RWPE2 (cell line): ENCODE measurements at regions not wholly inside any gene's neighbourhood (a gene's known extent, or its start where the extent isn't known, plus 50 kb on each side); places are given as distances from the start of the nearest gene placed in this dataset.

Experiments
- ATAC-seq: fragments of 200-7000 bp; cut with Tn5 transposase; 3 replicates; pipeline ENCODE4 v1.9.1; 2021; ENCODE audit warnings: low read depth
- DNase-seq: peaks from one replicate; pipeline ENCODE4 v3.0.0-alpha.2; 2020; ENCODE audit warnings: low spot score
- H3K27ac ChIP-seq: fragments of 450-650 bp; 2 replicates; pipeline ENCODE4 v1.5.1; 2017; ENCODE audit warnings: mild to moderate bottlenecking; ENCODE audit not compliant: poor library complexity, severe bottlenecking
- H3K27me3 ChIP-seq: fragments of 250-450 bp; sonication (Bioruptor Pico); 2 replicates; pipeline ENCODE4 v1.5.1; 2021; ENCODE audit warnings: mild to moderate bottlenecking, moderate library complexity; ENCODE audit not compliant: insufficient read depth, poor library complexity, severe bottlenecking
- H3K36me3 ChIP-seq: fragments of 250-450 bp; sonication (Bioruptor Pico); 2 replicates; pipeline ENCODE4 v1.5.1; 2020; ENCODE audit warnings: low read depth, mild to moderate bottlenecking, moderate library complexity
- H3K4me1 ChIP-seq: fragments of 250-450 bp; sonication (Bioruptor Pico); 2 replicates; pipeline ENCODE4 v1.5.1; 2021; ENCODE audit warnings: mild to moderate bottlenecking, moderate library complexity; ENCODE audit not compliant: insufficient read depth, poor library complexity, severe bottlenecking
- H3K4me3 ChIP-seq: fragments of 250-450 bp; sonication (Bioruptor Pico); 2 replicates; pipeline ENCODE4 v1.5.1; 2021; ENCODE audit warnings: mild to moderate bottlenecking, moderate library complexity; ENCODE audit not compliant: severe bottlenecking
- H3K9me3 ChIP-seq: fragments of 250-450 bp; sonication (Bioruptor Pico); 2 replicates; pipeline ENCODE4 v1.5.1; 2021; ENCODE audit warnings: mild to moderate bottlenecking, moderate library complexity; ENCODE audit not compliant: severe bottlenecking
- CTCF ChIP-seq: fragments of 450-650 bp; IDR thresholded peaks from one replicate; pipeline ENCODE4 v1.5.1; 2017; ENCODE audit warnings: mild to moderate bottlenecking, moderate library complexity; ENCODE audit not compliant: poor library complexity, severe bottlenecking

DNA sequence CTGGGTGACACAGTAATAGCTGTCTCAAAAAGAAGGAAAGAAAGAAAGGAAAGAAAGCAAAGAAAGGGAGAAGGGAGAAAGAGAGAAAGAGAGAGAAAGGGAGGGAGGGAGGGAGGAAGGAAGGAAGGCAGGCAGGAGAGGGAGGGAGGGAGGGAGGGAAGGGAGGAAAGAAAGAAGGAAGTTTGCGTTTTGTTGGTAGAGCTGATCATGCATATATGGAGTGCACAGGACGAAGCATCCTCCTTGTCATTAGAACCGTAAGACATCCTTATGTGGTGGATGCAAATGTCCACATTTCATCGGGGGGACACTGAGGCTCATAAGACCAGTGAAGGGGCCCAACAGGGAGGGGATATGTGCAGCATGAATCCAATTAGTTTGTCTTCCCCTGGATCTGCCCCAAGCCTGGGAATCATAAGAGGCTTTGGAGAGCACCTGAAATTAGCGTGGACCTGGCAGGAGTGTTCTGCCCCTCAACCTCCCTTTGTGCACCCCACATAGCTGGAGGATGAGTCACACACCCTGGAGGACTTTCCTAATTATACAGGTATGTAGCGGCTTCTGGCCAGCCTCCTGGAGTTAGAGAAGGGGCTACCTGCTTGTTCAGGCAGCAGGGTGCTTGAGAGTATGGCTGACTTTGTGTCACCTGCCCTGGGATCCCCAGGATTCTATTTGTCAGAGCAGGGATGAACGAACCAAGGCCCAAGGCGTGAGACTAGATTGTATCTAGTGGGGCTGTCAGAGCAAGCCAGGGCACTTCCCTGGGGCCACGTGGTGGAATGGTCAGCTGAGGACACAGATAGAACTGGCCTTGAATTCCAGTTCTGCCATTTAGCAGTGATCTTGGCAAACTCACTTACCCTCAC lies 119.7 kb upstream of the CD82 start:
- ATAC-seq, result peak; percentile 95
- no peak overlapping the region for H3K27ac ChIP-seq
- H3K36me3 ChIP-seq, result no peaks in the 10 kb centered on the region
- H3K27me3 ChIP-seq, result no peaks in the 10 kb centered on the region
- H3K4me3 ChIP-seq, result no peak overlapping the region
- no peak for TF ChIP-seq CTCF
- DNase-seq, result no peak
- no peaks in the 10 kb centered on the region for H3K4me1 ChIP-seq
- no peaks in the 10 kb centered on the region for H3K9me3 ChIP-seq

DNA sequence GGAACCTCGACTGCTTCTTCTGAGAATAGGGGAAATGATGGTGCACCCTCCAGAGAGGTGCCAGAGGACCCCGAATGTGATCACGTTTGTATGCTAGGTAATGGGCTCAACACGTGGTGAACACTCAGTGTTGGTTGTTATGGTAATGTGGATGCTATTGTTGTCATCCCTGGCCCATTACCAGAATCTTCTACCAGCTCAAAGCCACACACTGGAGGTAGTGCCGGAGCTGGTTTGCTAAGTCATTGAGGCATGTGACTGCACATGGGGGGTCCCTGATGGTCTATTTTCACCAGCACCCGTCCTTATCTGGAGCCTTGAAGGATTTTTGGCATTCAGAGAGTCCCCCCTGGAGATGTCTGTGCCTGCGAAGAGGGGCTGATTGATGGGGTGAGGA lies 119.1 kb upstream of the CD82 start:
- DNase-seq (no peak), ATAC-seq (no peak)
- Histone ChIP-seq H3K36me3 (no peaks in the 10 kb centered on the region), H3K9me3 (no peaks in the 10 kb centered on the region), H3K4me3 (no peak overlapping the region), H3K27ac (no peak overlapping the region), H3K27me3 (no peaks in the 10 kb centered on the region), H3K4me1 (no peaks in the 10 kb centered on the region)
- TF ChIP-seq CTCF, result no peak

- DNase-seq (no peak), ATAC-seq (no peak)
- TF ChIP-seq CTCF, result no peak
- no peak overlapping the region for H3K27ac ChIP-seq
- no peaks in the 10 kb centered on the region for H3K4me1 ChIP-seq
- no peak overlapping the region for H3K4me3 ChIP-seq
- H3K36me3 ChIP-seq, result no peaks in the 10 kb centered on the region
- no peaks in the 10 kb centered on the region for H3K27me3 ChIP-seq
- H3K9me3 ChIP-seq, result no peaks in the 10 kb centered on the region
Measured at GRCh38 chr11:44446996-44447771, 118.3 kb upstream of the CD82 start.

DNA sequence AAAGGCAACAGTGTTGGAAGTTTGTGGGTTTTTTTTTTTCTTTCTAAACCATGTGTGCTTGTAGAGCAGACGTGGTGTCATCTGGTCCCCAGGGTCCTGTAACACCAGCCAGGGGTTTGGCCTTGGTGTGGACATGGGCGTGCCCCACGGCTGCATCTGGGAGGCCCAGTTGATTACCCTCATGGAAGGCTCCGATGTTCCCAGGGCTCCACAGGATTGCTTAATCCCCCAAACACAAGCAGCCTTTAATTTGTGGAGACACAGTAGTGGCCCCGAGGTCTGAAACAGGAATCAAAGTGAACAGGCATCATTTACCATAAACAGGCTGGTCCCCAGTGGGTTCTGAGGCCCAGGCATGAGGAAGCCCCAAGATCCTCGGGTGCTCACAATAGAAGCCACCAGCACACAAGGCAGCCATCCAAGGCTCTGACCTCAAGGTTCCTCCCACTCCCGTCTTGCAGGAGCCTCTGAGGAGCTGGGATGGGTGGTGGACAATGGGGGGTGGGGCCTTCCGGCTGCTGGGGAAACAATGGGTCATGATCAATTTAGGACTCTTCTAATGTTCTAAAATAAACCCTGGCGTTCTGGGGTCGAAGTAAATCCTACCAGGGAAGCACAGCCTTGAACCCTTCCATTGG lies 115.0 kb upstream of the CD82 start:
- H3K27me3 ChIP-seq, result no peaks in the 10 kb centered on the region
- no peak overlapping the region for H3K27ac ChIP-seq
- no peaks in the 10 kb centered on the region for H3K9me3 ChIP-seq
- H3K36me3 ChIP-seq, result no peaks in the 10 kb centered on the region
- DNase-seq, result no peak
- H3K4me3 ChIP-seq, result no peak overlapping the region
- no peaks in the 10 kb centered on the region for H3K4me1 ChIP-seq
- TF ChIP-seq CTCF, result no peak
- no peak for ATAC-seq
